ENCODE measurements at regions not wholly inside any gene's neighbourhood (a gene's known extent, or its start where the extent isn't known, plus 50 kb on each side); places are given as distances from the start of the nearest gene placed in this dataset.
"Not testable (repeated sequence)": the region's sequence is repeated elsewhere in the genome, so short reads cannot be mapped to it uniquely, and the experiment has no call there.

GRCh38 chr14:77985211-77985615 is 185.0 kb upstream of the NRXN3 start:
- no peak for DNase-seq

- no peak for DNase-seq
Observed at GRCh38 chr14:77986773-77987172, 183.4 kb upstream of the NRXN3 start.

- no peak for DNase-seq
Observed at GRCh38 chr14:77988096-77988870, 181.9 kb upstream of the NRXN3 start.

GRCh38 chr14:77988970-77989369 is 181.2 kb upstream of the NRXN3 start:
- DNase-seq = no peak

- no peak for DNase-seq
Observed at GRCh38 chr14:77989441-77989991, 180.7 kb upstream of the NRXN3 start.

GRCh38 chr14:77990337-77990736 is 179.8 kb upstream of the NRXN3 start:
- DNase-seq = no peak

- DNase-seq = no peak
Observed at GRCh38 chr14:77991128-77991772, 178.9 kb upstream of the NRXN3 start.

- DNase-seq = no peak
Observed at GRCh38 chr14:78005325-78005724, 164.8 kb upstream of the NRXN3 start.

- DNase-seq = no peak
Observed at GRCh38 chr14:78007160-78007559, 163.0 kb upstream of the NRXN3 start.

GRCh38 chr14:78010688-78011087 is 159.5 kb upstream of the NRXN3 start:
- DNase-seq = no peak

- DNase-seq = not testable (repeated sequence)
Observed at GRCh38 chr14:78013911-78014310, 156.3 kb upstream of the NRXN3 start.

GRCh38 chr14:78016532-78016931 is 153.6 kb upstream of the NRXN3 start:
- no peak for DNase-seq

- no peak for DNase-seq
Observed at GRCh38 chr14:78018283-78018682, 151.9 kb upstream of the NRXN3 start.

GRCh38 chr14:78022059-78022458 is 148.1 kb upstream of the NRXN3 start:
- peak; percentile 32 to 38 for DNase-seq

- no peak for DNase-seq
Observed at GRCh38 chr14:78023112-78023511, 147.1 kb upstream of the NRXN3 start.

GRCh38 chr14:78028471-78028870 is 141.7 kb upstream of the NRXN3 start:
- no peak for DNase-seq

- no peak for DNase-seq
Observed at GRCh38 chr14:78029601-78030372, 140.4 kb upstream of the NRXN3 start.

- DNase-seq = no peak
Observed at GRCh38 chr14:78043349-78043748, 126.8 kb upstream of the NRXN3 start.

GRCh38 chr14:78048120-78048519 is 122.1 kb upstream of the NRXN3 start:
- DNase-seq = no peak

GRCh38 chr14:78056890-78057289 is 113.3 kb upstream of the NRXN3 start:
- not testable (repeated sequence) for DNase-seq

- no peak for DNase-seq
Observed at GRCh38 chr14:78070344-78070743, 99.8 kb upstream of the NRXN3 start.

- DNase-seq = no peak
Observed at GRCh38 chr14:78071016-78071549, 99.1 kb upstream of the NRXN3 start.

GRCh38 chr14:78073028-78073427 is 97.1 kb upstream of the NRXN3 start:
- no peak for DNase-seq
